ENCODE measurements at regions not wholly inside any gene's neighbourhood (a gene's known extent, or its start where the extent isn't known, plus 50 kb on each side); places are given as distances from the start of the nearest gene placed in this dataset.

DNA sequence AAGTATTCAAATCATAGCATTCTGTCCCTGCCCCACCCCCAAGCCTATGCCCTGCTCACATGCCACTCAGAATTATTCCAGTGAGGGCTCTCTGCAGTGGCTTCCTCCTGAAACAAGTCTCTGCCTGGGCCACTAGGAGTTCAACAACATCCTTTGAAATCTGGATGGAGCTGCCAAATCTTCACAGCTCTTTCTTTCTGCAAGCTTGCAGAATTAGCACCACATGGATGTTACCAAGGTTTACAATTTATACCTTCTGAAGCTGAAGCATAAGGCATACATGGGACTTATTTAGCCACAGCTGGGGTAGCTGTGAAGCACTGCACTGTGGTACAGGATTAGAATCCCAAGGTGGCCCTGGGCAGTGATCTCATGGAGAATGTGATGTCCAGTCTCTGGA is 577.5 kb downstream of the CD109 start:
- TF ChIP-seq CTCF (IDR thresholded peaks at IDR 0.05) = no peak
- no peak for TF ChIP-seq POLR2AphosphoS5 (IDR thresholded peaks at IDR 0.05; ENCODE audit: insufficient read depth in 1 of 2, low read depth in 1 of 2)

Data from vagina (tissue), 2 donors.